ENCODE measurements at regions not wholly inside any gene's neighbourhood (a gene's known extent, or its start where the extent isn't known, plus 50 kb on each side); places are given as distances from the start of the nearest gene placed in this dataset.

DNA sequence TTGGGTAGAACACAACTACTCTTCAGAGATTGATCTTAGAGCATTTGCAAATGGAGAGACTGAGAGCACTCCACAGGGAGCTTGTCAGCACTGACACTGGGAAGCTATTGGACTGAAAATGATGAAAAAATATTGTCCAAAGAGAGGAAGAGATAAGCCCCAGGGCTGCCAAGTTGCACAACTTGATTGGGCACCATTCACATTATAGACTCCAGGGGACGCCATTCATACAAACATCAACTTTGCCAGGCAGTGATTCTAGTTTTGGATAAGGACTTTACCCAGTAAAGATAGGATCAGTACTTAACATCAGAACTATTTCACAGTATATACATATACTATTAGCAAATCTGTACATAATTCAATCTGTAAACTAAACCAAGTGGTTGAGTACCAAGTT is 79.6 kb upstream of the MYCN start:
- no peak overlapping the region for H2AFZ ChIP-seq (ENCODE audit: low read length)
- no peaks in the 10 kb centered on the region for H4K20me1 ChIP-seq (ENCODE audit: insufficient read depth, low read length)
- H3K4me2 ChIP-seq (ENCODE audit: insufficient read depth, low read length), result no peak overlapping the region
- H3K4me3 ChIP-seq (ENCODE audit: insufficient read depth, low read length), result no peak overlapping the region
- no peaks in the 10 kb centered on the region for H3K27me3 ChIP-seq (ENCODE audit: insufficient read depth, low read length)
- DNase-seq (ENCODE audit: insufficient read length, low spot score, missing footprints), result no peak
- H3K27ac ChIP-seq (ENCODE audit: low read depth, low read length), result no peak overlapping the region
- no peaks in the 10 kb centered on the region for H3K9me3 ChIP-seq (ENCODE audit: low read depth, low read length)
- TF ChIP-seq, protein P1, sequence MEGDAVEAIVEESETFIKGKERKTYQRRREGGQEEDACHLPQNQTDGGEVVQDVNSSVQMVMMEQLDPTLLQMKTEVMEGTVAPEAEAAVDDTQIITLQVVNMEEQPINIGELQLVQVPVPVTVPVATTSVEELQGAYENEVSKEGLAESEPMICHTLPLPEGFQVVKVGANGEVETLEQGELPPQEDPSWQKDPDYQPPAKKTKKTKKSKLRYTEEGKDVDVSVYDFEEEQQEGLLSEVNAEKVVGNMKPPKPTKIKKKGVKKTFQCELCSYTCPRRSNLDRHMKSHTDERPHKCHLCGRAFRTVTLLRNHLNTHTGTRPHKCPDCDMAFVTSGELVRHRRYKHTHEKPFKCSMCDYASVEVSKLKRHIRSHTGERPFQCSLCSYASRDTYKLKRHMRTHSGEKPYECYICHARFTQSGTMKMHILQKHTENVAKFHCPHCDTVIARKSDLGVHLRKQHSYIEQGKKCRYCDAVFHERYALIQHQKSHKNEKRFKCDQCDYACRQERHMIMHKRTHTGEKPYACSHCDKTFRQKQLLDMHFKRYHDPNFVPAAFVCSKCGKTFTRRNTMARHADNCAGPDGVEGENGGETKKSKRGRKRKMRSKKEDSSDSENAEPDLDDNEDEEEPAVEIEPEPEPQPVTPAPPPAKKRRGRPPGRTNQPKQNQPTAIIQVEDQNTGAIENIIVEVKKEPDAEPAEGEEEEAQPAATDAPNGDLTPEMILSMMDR (IDR thresholded peaks at IDR 0.05; ENCODE audit: extremely low read depth, low read depth, low read length), result no peak
- H3K79me2 ChIP-seq (ENCODE audit: insufficient read depth, low read length), result no peaks in the 10 kb centered on the region
- no peaks in the 10 kb centered on the region for H3K4me1 ChIP-seq (ENCODE audit: insufficient read depth, low read length)
- H3K36me3 ChIP-seq (ENCODE audit: insufficient read depth, low read length), result no peaks in the 10 kb centered on the region

DNA sequence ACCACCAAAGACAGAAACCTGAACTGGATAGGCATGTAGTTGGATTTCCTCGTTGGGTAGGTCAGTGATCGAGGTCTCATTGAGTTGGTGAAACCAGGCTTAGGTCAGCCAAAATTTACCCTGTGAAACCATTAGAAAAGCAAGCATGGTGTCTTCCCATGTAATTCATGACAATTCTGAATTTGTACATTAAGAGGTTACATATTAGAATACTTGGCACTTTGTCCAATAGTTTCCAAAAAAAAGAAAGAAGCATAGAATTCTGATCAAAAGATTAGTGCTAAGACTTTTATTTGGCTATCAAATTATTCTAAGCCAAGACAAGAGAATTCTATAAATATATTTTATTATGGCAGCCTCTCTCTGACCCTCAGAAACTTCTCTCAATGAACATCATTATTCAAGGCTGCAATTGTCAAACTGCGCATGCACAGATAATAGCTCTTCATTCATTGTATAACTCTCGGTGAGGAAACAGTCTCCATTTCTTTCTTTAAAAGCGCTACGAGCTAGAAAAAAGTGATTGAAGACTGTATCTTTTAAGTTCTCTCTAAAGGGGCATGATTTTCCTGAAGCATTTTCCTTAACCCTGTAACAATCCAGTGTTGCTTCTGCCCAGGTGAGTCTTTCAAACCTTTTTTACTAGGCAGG is 79.1 kb upstream of the MYCN start:
- Histone ChIP-seq H3K27me3 (ENCODE audit: insufficient read depth, low read length) (no peaks in the 10 kb centered on the region), H2AFZ (ENCODE audit: low read length) (no peak overlapping the region), H3K79me2 (ENCODE audit: insufficient read depth, low read length) (no peaks in the 10 kb centered on the region), H3K4me2 (ENCODE audit: insufficient read depth, low read length) (no peak overlapping the region), H3K36me3 (ENCODE audit: insufficient read depth, low read length) (no peaks in the 10 kb centered on the region), H4K20me1 (ENCODE audit: insufficient read depth, low read length) (no peaks in the 10 kb centered on the region), H3K4me1 (ENCODE audit: insufficient read depth, low read length) (no peaks in the 10 kb centered on the region), H3K9me3 (ENCODE audit: low read depth, low read length) (no peaks in the 10 kb centered on the region), H3K4me3 (ENCODE audit: insufficient read depth, low read length) (no peak overlapping the region), H3K27ac (ENCODE audit: low read depth, low read length) (no peak overlapping the region)
- no peak for DNase-seq (ENCODE audit: insufficient read length, low spot score, missing footprints)
- TF ChIP-seq, protein P1 (IDR thresholded peaks at IDR 0.05; ENCODE audit: extremely low read depth, low read depth, low read length), result no peak

DNA sequence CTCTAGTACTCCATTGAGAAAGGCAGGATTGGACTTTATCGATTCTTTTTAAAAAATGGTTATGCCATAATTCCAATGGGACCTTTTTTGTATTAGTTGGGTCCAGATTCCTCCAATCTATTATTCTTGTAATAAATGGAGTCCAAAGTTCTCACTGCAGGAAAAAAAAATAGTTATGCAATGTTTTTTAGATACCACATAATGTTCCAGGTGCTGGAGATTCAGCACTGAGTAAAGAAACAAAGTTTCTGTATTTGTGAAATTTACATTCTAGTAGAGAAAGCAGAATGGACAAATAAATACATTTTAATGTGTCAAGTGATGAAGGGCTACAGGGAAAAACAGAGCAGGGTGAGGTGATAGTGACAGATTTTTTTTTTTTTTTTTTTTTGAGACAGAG is 78.5 kb upstream of the MYCN start:
- TF ChIP-seq, protein P1 (IDR thresholded peaks at IDR 0.05; ENCODE audit: extremely low read depth, low read depth, low read length), result no peak
- H3K36me3 ChIP-seq (ENCODE audit: insufficient read depth, low read length), result no peaks in the 10 kb centered on the region
- H2AFZ ChIP-seq (ENCODE audit: low read length), result no peak overlapping the region
- no peak for DNase-seq (ENCODE audit: insufficient read length, low spot score, missing footprints)
- no peak overlapping the region for H3K4me2 ChIP-seq (ENCODE audit: insufficient read depth, low read length)
- H3K27me3 ChIP-seq (ENCODE audit: insufficient read depth, low read length), result no peaks in the 10 kb centered on the region
- H3K4me3 ChIP-seq (ENCODE audit: insufficient read depth, low read length), result no peak overlapping the region
- H4K20me1 ChIP-seq (ENCODE audit: insufficient read depth, low read length), result no peaks in the 10 kb centered on the region
- no peaks in the 10 kb centered on the region for H3K79me2 ChIP-seq (ENCODE audit: insufficient read depth, low read length)
- no peaks in the 10 kb centered on the region for H3K9me3 ChIP-seq (ENCODE audit: low read depth, low read length)
- H3K4me1 ChIP-seq (ENCODE audit: insufficient read depth, low read length), result no peaks in the 10 kb centered on the region
- H3K27ac ChIP-seq (ENCODE audit: low read depth, low read length), result no peak overlapping the region

DNA sequence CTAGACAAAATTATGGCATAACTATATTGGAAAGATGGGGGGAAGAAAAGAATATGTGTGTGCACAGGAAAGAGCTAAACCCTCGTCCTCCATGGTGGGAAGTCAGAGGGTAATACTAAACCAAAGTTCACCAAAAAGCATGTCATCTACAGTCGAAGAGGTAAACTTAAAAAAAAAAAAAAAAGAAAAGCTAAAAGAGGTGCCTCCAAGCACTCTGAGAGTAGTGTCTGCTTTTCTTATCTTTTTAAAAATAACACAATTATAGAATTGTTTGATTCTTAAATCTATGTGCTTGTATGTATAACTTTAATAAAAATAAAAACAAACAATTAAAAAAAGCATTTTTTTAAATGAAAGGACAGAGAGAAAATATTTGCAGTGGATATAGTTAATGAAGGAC is 77.3 kb upstream of the MYCN start:
- H3K27ac ChIP-seq (ENCODE audit: low read depth, low read length), result no peak overlapping the region
- H3K9me3 ChIP-seq (ENCODE audit: low read depth, low read length), result no peaks in the 10 kb centered on the region
- no peak overlapping the region for H3K4me3 ChIP-seq (ENCODE audit: insufficient read depth, low read length)
- H3K4me2 ChIP-seq (ENCODE audit: insufficient read depth, low read length), result no peak overlapping the region
- H3K79me2 ChIP-seq (ENCODE audit: insufficient read depth, low read length), result no peaks in the 10 kb centered on the region
- H3K4me1 ChIP-seq (ENCODE audit: insufficient read depth, low read length), result no peaks in the 10 kb centered on the region
- DNase-seq (ENCODE audit: insufficient read length, low spot score, missing footprints), result no peak
- H4K20me1 ChIP-seq (ENCODE audit: insufficient read depth, low read length), result no peaks in the 10 kb centered on the region
- no peaks in the 10 kb centered on the region for H3K27me3 ChIP-seq (ENCODE audit: insufficient read depth, low read length)
- H3K36me3 ChIP-seq (ENCODE audit: insufficient read depth, low read length), result no peaks in the 10 kb centered on the region
- H2AFZ ChIP-seq (ENCODE audit: low read length), result no peak overlapping the region
- TF ChIP-seq, protein P1 (IDR thresholded peaks at IDR 0.05; ENCODE audit: extremely low read depth, low read depth, low read length), result no peak

Measured in osteoblast (primary cell).